ENCODE measurements at regions not wholly inside any gene's neighbourhood (a gene's known extent, or its start where the extent isn't known, plus 50 kb on each side); places are given as distances from the start of the nearest gene placed in this dataset.

DNA sequence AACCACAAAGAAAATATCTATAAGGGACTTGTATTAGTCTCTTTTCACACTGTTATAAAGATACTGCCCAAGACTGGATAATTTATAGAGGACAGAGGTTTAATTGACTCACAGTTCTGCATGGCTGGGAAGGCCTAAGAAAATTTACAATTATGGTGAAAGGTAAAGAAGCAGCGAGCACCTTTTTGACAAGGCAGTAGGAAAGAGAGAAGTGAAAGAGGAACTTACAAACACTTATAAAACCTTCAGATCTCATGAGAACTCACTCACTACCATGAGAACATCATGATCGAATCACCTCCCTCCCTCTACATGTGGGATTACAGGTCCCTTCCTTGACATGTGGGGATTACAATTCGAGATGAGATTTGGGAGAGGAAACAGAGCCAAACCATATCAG lies 856.0 kb downstream of the TRAM1L1 start:
- H3K4me1 ChIP-seq (ENCODE audit: insufficient read depth, low read length) = no peaks in the 10 kb centered on the region
- H2AFZ ChIP-seq (ENCODE audit: low read length) = no peak overlapping the region
- no peaks in the 10 kb centered on the region for H4K20me1 ChIP-seq (ENCODE audit: low read length)
- no peak for TF ChIP-seq EZH2phosphoT487 (IDR thresholded peaks at IDR 0.05; ENCODE audit: borderline replicate concordance, low read length)
- TF ChIP-seq EZH2 (IDR thresholded peaks at IDR 0.05; ENCODE audit: low read length, unreplicated experiment) = no peak
- TF ChIP-seq, protein P1, sequence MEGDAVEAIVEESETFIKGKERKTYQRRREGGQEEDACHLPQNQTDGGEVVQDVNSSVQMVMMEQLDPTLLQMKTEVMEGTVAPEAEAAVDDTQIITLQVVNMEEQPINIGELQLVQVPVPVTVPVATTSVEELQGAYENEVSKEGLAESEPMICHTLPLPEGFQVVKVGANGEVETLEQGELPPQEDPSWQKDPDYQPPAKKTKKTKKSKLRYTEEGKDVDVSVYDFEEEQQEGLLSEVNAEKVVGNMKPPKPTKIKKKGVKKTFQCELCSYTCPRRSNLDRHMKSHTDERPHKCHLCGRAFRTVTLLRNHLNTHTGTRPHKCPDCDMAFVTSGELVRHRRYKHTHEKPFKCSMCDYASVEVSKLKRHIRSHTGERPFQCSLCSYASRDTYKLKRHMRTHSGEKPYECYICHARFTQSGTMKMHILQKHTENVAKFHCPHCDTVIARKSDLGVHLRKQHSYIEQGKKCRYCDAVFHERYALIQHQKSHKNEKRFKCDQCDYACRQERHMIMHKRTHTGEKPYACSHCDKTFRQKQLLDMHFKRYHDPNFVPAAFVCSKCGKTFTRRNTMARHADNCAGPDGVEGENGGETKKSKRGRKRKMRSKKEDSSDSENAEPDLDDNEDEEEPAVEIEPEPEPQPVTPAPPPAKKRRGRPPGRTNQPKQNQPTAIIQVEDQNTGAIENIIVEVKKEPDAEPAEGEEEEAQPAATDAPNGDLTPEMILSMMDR (conservative IDR thresholded peaks at IDR 0.05; ENCODE audit: low read depth, low read length) = no peak
- POLR2A ChIA-PET (ENCODE audit: unreplicated experiment) = no interaction called here
- no peaks in the 10 kb centered on the region for H3K9me2 ChIP-seq (replicated peaks; ENCODE audit: low read length)
- CTCF ChIA-PET = no interaction called here
- H3K4me3 ChIP-seq (ENCODE audit: low read length) = no peak overlapping the region
- H3K4me2 ChIP-seq (ENCODE audit: low read length) = no peak overlapping the region
- H3K36me3 ChIP-seq (ENCODE audit: low read depth, low read length) = no peaks in the 10 kb centered on the region
- no peaks in the 10 kb centered on the region for H3K79me2 ChIP-seq (ENCODE audit: low read length)
- intact Hi-C loops (cut with micrococcal nuclease) = no loop called here
- BruUV-seq (replicated peaks) = no TSS peak
- DNase-seq (no peak), ATAC-seq (no peak)
- no peaks in the 10 kb centered on the region for H3K27me3 ChIP-seq (ENCODE audit: low read length)
- H3F3A ChIP-seq (ENCODE audit: low read length, unreplicated experiment) = no peaks in the 10 kb centered on the region
- H3K9me3 ChIP-seq (ENCODE audit: low read length) = no peaks in the 10 kb centered on the region
- no peak overlapping the region for H3K9ac ChIP-seq (ENCODE audit: low read length)
- H3K27ac ChIP-seq (ENCODE audit: low read length) = no peak overlapping the region

DNA sequence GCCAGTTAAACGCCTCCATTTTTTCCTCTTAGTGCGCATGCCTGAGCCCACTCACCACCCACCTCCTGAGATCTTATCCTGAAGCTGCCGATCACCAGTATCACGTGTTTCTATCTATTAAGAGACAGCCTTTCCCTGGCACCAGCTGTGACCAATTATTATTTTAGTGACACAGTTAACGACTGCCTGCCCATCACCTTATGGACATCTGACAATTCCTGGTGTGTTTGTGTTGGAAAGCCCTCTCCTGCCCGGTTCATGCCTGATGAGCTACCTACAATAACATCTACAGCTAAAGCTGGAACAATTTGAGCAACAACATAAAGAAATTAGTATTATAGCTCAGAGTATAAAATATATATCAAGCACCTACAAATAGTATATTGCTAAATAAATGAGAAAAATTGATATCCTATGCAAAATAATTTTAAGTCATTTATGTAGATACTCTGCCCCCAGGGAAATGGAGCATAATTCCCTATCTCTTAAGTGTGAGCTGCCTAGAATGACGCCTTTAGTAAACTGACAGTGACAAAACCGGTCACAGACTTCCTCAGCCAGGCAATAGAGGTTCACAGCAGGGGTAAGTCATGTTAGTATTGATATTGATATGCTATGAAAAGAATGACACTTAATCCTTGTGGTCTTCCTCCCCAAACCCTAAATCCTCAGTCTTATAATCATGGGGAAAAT lies 862.2 kb downstream of the TRAM1L1 start:
- BruUV-seq (replicated peaks) = no TSS peak
- no peaks in the 10 kb centered on the region for H4K20me1 ChIP-seq (ENCODE audit: low read length)
- CTCF ChIA-PET = no interaction called here

DNA sequence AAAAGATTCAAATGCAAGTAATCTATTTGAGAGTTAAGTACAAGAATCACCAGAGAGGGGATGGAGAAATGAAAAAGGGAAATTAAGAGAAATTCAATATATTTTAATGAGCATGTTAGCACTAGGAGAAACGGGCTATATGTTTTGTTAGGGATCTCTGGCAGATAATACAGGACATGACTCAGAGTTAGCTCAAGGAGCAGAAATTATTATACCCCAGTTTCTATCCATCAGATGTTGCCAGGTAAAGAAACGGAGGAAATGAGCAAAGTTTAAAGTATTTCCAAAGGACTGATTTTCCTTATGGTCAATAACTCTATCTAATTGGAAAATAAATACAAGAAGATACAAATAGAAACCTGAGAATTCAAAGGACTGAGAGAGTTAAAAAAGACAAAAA lies 867.6 kb downstream of the TRAM1L1 start:
- Histone ChIP-seq H4K20me1 (ENCODE audit: low read length) (no peaks in the 10 kb centered on the region), H3K36me3 (ENCODE audit: low read depth, low read length) (no peaks in the 10 kb centered on the region), H3K27me3 (ENCODE audit: low read length) (no peaks in the 10 kb centered on the region), H3K4me2 (ENCODE audit: low read length) (peak overlapping the region; percentile 60), H3K27ac (ENCODE audit: low read length) (peak overlapping the region; percentile 37; the same call in 1 of the 2 replicates), H3K4me1 (ENCODE audit: insufficient read depth, low read length) (peaks cover 12% of the 10 kb centered on the region), H3K79me2 (ENCODE audit: low read length) (no peaks in the 10 kb centered on the region), H3K9me2 (replicated peaks; ENCODE audit: low read length) (no peaks in the 10 kb centered on the region), H3F3A (ENCODE audit: low read length, unreplicated experiment) (no peaks in the 10 kb centered on the region), H3K4me3 (ENCODE audit: low read length) (no peak overlapping the region), H3K9me3 (ENCODE audit: low read length) (no peaks in the 10 kb centered on the region), H2AFZ (ENCODE audit: low read length) (peak overlapping the region; percentile 38; the same call in 1 of the 2 replicates), H3K9ac (ENCODE audit: low read length) (no peak overlapping the region)
- ChIA-PET POLR2A (ENCODE audit: unreplicated experiment) (interaction anchor here (0.6 kb wide), 1 partner anchor 17 kb away, joined by 3 read pairs; no protein-coding TSS in a partner anchor), CTCF (no interaction called here)
- intact Hi-C loops (cut with micrococcal nuclease) = no loop called here
- no TSS peak for BruUV-seq (replicated peaks)
- peak; percentile 65 for DNase-seq
- TF ChIP-seq EZH2phosphoT487 (IDR thresholded peaks at IDR 0.05; ENCODE audit: borderline replicate concordance, low read length) = no peak
- no peak for TF ChIP-seq EZH2 (IDR thresholded peaks at IDR 0.05; ENCODE audit: low read length, unreplicated experiment)
- TF ChIP-seq, protein P1 (conservative IDR thresholded peaks at IDR 0.05; ENCODE audit: low read depth, low read length) = no peak
- peak; percentile 91 for ATAC-seq

More for the DNA sequence above, 862.2 kb downstream of the TRAM1L1 start:
- no peak overlapping the region for H3K27ac ChIP-seq (ENCODE audit: low read length)
- no peaks in the 10 kb centered on the region for H3K4me1 ChIP-seq (ENCODE audit: insufficient read depth, low read length)
- no peaks in the 10 kb centered on the region for H3K79me2 ChIP-seq (ENCODE audit: low read length)
- H3K36me3 ChIP-seq (ENCODE audit: low read depth, low read length) = no peaks in the 10 kb centered on the region
- no peak overlapping the region for H3K4me3 ChIP-seq (ENCODE audit: low read length)
- POLR2A ChIA-PET (ENCODE audit: unreplicated experiment) = no interaction called here
- TF ChIP-seq EZH2phosphoT487 (IDR thresholded peaks at IDR 0.05; ENCODE audit: borderline replicate concordance, low read length) = no peak
- TF ChIP-seq EZH2 (IDR thresholded peaks at IDR 0.05; ENCODE audit: low read length, unreplicated experiment) = no peak
- TF ChIP-seq, protein P1 (conservative IDR thresholded peaks at IDR 0.05; ENCODE audit: low read depth, low read length) = no peak
- no peak overlapping the region for H3K9ac ChIP-seq (ENCODE audit: low read length)
- H2AFZ ChIP-seq (ENCODE audit: low read length) = no peak overlapping the region
- intact Hi-C loops (cut with micrococcal nuclease) = no loop called here
- H3K9me2 ChIP-seq (replicated peaks; ENCODE audit: low read length) = no peaks in the 10 kb centered on the region
- H3K9me3 ChIP-seq (ENCODE audit: low read length) = no peaks in the 10 kb centered on the region
- H3K27me3 ChIP-seq (ENCODE audit: low read length) = no peaks in the 10 kb centered on the region
- ATAC-seq = no peak
- H3K4me2 ChIP-seq (ENCODE audit: low read length) = no peak overlapping the region
- no peaks in the 10 kb centered on the region for H3F3A ChIP-seq (ENCODE audit: low read length, unreplicated experiment)
- no peak for DNase-seq

Measured in PC-3 (cell line).